Smooth muscle cell (in vitro differentiated cells): ENCODE measurements at regions not wholly inside any gene's neighbourhood (a gene's known extent, or its start where the extent isn't known, plus 50 kb on each side); places are given as distances from the start of the nearest gene placed in this dataset.

Source experiments
- DNase-seq: peaks from one replicate; lab custom pipeline; 2025; ENCODE audit not compliant: unreplicated experiment; lab: John Stamatoyannopoulos, UW
- H2AFZ ChIP-seq: fragments of 200-600 bp; sonication (generic); 2 replicates; pipeline ENCODE4 v1.6.0; 2016; ENCODE audit warnings: antibody characterized with exemption, low read depth, mild to moderate bottlenecking
- H3F3A ChIP-seq: fragments of 200-600 bp; sonication (generic); 2 replicates; pipeline ENCODE4 v1.6.0; 2017; ENCODE audit warnings: antibody characterized with exemption, low read depth
- H3K27ac ChIP-seq: fragments of 200-600 bp; sonication (generic); 2 replicates; pipeline ENCODE4 v1.5.1; 2016; ENCODE audit warnings: low read depth, mild to moderate bottlenecking
- H3K27me3 ChIP-seq: fragments of 200-600 bp; sonication (generic); 2 replicates; pipeline ENCODE4 v1.6.1; 2016; ENCODE audit warnings: low read depth, mild to moderate bottlenecking
- H3K36me3 ChIP-seq: fragments of 200-600 bp; sonication (generic); 2 replicates; pipeline ENCODE4 v1.5.1; 2016; ENCODE audit warnings: low read depth
- H3K4me1 ChIP-seq: fragments of 200-600 bp; sonication (generic); 2 replicates; pipeline ENCODE4 v1.5.1; 2016; ENCODE audit warnings: low read depth
- H3K4me2 ChIP-seq: fragments of 200-600 bp; sonication (generic); 2 replicates; pipeline ENCODE4 v1.6.0; 2016; ENCODE audit warnings: mild to moderate bottlenecking
- H3K4me3 ChIP-seq: fragments of 200-600 bp; sonication (generic); 2 replicates; pipeline ENCODE4 v1.5.1; 2016; ENCODE audit warnings: mild to moderate bottlenecking
- H3K79me2 ChIP-seq: fragments of 200-600 bp; sonication (generic); 2 replicates; pipeline ENCODE4 v1.6.0; 2016; ENCODE audit warnings: low read depth, mild to moderate bottlenecking
- H3K9ac ChIP-seq: fragments of 200-600 bp; sonication (generic); 2 replicates; pipeline ENCODE4 v1.6.0; 2016; ENCODE audit warnings: low read depth
- H3K9me3 ChIP-seq: fragments of 200-600 bp; sonication (generic); replicated peaks from 2 replicates; pipeline ENCODE4 v1.5.1; 2016; ENCODE audit warnings: low read depth
- H4K20me1 ChIP-seq: fragments of 200-600 bp; sonication (generic); 2 replicates; pipeline ENCODE4 v1.6.0; 2016; ENCODE audit warnings: low read depth
- CTCF ChIP-seq: fragments of 200-600 bp; sonication (generic); IDR thresholded peaks from 2 replicates; pipeline ENCODE4 v1.5.1; 2017; ENCODE audit warnings: borderline replicate concordance, mild to moderate bottlenecking, antibody characterized with exemption; ENCODE audit not compliant: insufficient read depth, poor library complexity, severe bottlenecking
- WGBS: methylation state at CpG from one replicate; pipeline ENCODE4 v1.1.7; 2016; ENCODE audit warnings: low lambda C conversion rate; 5-methylcytosine and 5-hydroxymethylcytosine counted together

GRCh38 chr6:4381381-4381780, 246.0 kb upstream of the ECI2 start:
- Histone ChIP-seq H2AFZ (no peak overlapping the region), H3K9me3 (no peaks in the 10 kb centered on the region)
- 74% methylated on average over 4 of the region's 4 CpGs for WGBS

GRCh38 chr6:4380881-4381281, 245.5 kb upstream of the ECI2 start:
- Histone ChIP-seq H2AFZ (no peak overlapping the region), H3F3A (no peaks in the 10 kb centered on the region), H3K9me3 (no peaks in the 10 kb centered on the region)

More at GRCh38 chr6:4381381-4381780, 246.0 kb upstream of the ECI2 start:
- TF ChIP-seq CTCF: no peak
- DNase-seq: no peak
- no peak overlapping the region for H3K4me3 ChIP-seq
- no peak overlapping the region for H3K4me2 ChIP-seq
- H4K20me1 ChIP-seq: no peaks in the 10 kb centered on the region
- no peaks in the 10 kb centered on the region for H3K36me3 ChIP-seq
- no peaks in the 10 kb centered on the region for H3K79me2 ChIP-seq
- H3F3A ChIP-seq: no peaks in the 10 kb centered on the region
- H3K9ac ChIP-seq: no peak overlapping the region
- peaks cover 13% of the 10 kb centered on the region for H3K4me1 ChIP-seq
- H3K27ac ChIP-seq: no peak overlapping the region
- no peaks in the 10 kb centered on the region for H3K27me3 ChIP-seq

GRCh38 chr6:4379958-4380357, 244.6 kb upstream of the ECI2 start:
- DNase-seq: no peak
- H3K27ac ChIP-seq: no peak overlapping the region
- H3K9me3 ChIP-seq: no peaks in the 10 kb centered on the region
- H3K27me3 ChIP-seq: no peaks in the 10 kb centered on the region
- no peak overlapping the region for H3K4me3 ChIP-seq
- no peak overlapping the region for H3K9ac ChIP-seq
- WGBS: 75% methylated on average over 4 of the region's 4 CpGs
- H3K36me3 ChIP-seq: no peaks in the 10 kb centered on the region
- H2AFZ ChIP-seq: no peak overlapping the region
- H3K4me1 ChIP-seq: peaks cover 13% of the 10 kb centered on the region
- H3K4me2 ChIP-seq: no peak overlapping the region
- no peaks in the 10 kb centered on the region for H4K20me1 ChIP-seq
- H3F3A ChIP-seq: no peaks in the 10 kb centered on the region
- TF ChIP-seq CTCF: no peak
- H3K79me2 ChIP-seq: no peaks in the 10 kb centered on the region

More at GRCh38 chr6:4380881-4381281, 245.5 kb upstream of the ECI2 start:
- Histone ChIP-seq H3K27ac (no peak overlapping the region), H3K4me2 (no peak overlapping the region), H3K36me3 (no peaks in the 10 kb centered on the region), H4K20me1 (no peaks in the 10 kb centered on the region), H3K4me1 (peaks cover 13% of the 10 kb centered on the region), H3K4me3 (no peak overlapping the region), H3K27me3 (no peaks in the 10 kb centered on the region), H3K9ac (no peak overlapping the region), H3K79me2 (no peaks in the 10 kb centered on the region)
- 93% methylated on average over 7 of the region's 7 CpGs for WGBS
- no peak for DNase-seq
- TF ChIP-seq CTCF: no peak

GRCh38 chr6:4378319-4378996, 243.1 kb upstream of the ECI2 start:
- Histone ChIP-seq H3K79me2 (no peaks in the 10 kb centered on the region), H3K9ac (no peak overlapping the region), H4K20me1 (no peaks in the 10 kb centered on the region), H3K27ac (no peak overlapping the region), H3F3A (no peaks in the 10 kb centered on the region), H3K36me3 (no peaks in the 10 kb centered on the region), H3K4me3 (no peak overlapping the region), H3K27me3 (no peaks in the 10 kb centered on the region), H3K9me3 (no peaks in the 10 kb centered on the region), H3K4me2 (no peak overlapping the region), H2AFZ (no peak overlapping the region), H3K4me1 (peaks cover 4% of the 10 kb centered on the region)
- TF ChIP-seq CTCF: no peak
- WGBS: 93% methylated on average over 12 of the region's 12 CpGs
- DNase-seq: no peak
